Fibroblast of lung (primary cell): ENCODE measurements at regions not wholly inside any gene's neighbourhood (a gene's known extent, or its start where the extent isn't known, plus 50 kb on each side); places are given as distances from the start of the nearest gene placed in this dataset.

ENCODE experiments used
- DNase-seq, 2 donors: peaks; one replicate each; pipeline versions ENCODE4 v3.0.0 to v3.0.0-alpha.2; 2010; ENCODE audit warnings: low read depth in 2 of 2
- H2AFZ ChIP-seq: 2 replicates; pipeline ENCODE4 v1.5.1; 2012; ENCODE audit warnings: low read length, control low read depth, inconsistent platforms
- H3K27ac ChIP-seq: 2 replicates; pipeline ENCODE4 v1.5.1; 2011; ENCODE audit warnings: low read length, control low read depth; ENCODE audit not compliant: insufficient read depth
- H3K27me3 ChIP-seq: 2 replicates; pipeline ENCODE4 v1.5.1; 2011; ENCODE audit warnings: mild to moderate bottlenecking, low read length; ENCODE audit not compliant: control insufficient read depth, insufficient read depth
- H3K36me3 ChIP-seq: 2 replicates; pipeline ENCODE4 v1.5.1; 2011; ENCODE audit warnings: low read length; ENCODE audit not compliant: control insufficient read depth, insufficient read depth
- H3K4me1 ChIP-seq: 2 replicates; pipeline ENCODE4 v1.5.1; 2011; ENCODE audit warnings: low read length; ENCODE audit not compliant: control insufficient read depth, insufficient read depth; ENCODE audit errors: extremely low read depth
- H3K4me2 ChIP-seq: 2 replicates; pipeline ENCODE4 v1.5.1; 2011; ENCODE audit warnings: low read length, control low read depth; ENCODE audit not compliant: insufficient read depth; ENCODE audit errors: extremely low read depth
- H3K4me3 ChIP-seq, 4 experiments: fragments of 200-600 bp in 1 of 4; sonication (generic) in 1 of 4; replicated peaks in 1 of 4; 2 replicates each; pipeline ENCODE4 v1.5.1; 2011 to 2016; ENCODE audit warnings: low read length in 4 of 4, low read depth in 3 of 4, mild to moderate bottlenecking in 3 of 4, control low read depth in 2 of 4, inconsistent platforms in 1 of 4, mixed read lengths in 1 of 4; ENCODE audit not compliant: insufficient read depth in 1 of 4; ENCODE audit errors: control extremely low read depth in 1 of 4
- H3K79me2 ChIP-seq: 2 replicates; pipeline ENCODE4 v1.5.1; 2012; ENCODE audit warnings: mild to moderate bottlenecking, low read length, inconsistent platforms; ENCODE audit not compliant: control insufficient read depth, insufficient read depth
- H3K9ac ChIP-seq: 2 replicates; pipeline ENCODE4 v1.5.1; 2011; ENCODE audit warnings: mild to moderate bottlenecking, low read length, control low read depth; ENCODE audit not compliant: insufficient read depth
- H3K9me3 ChIP-seq: 2 replicates; pipeline ENCODE4 v1.5.1; 2012; ENCODE audit warnings: low read depth, low read length; ENCODE audit not compliant: control insufficient read depth, insufficient read depth
- H4K20me1 ChIP-seq: 2 replicates; pipeline ENCODE4 v1.5.1; 2011; ENCODE audit warnings: low read length; ENCODE audit not compliant: control insufficient read depth, insufficient read depth; ENCODE audit errors: extremely low read depth
- EZH2 ChIP-seq: IDR thresholded peaks from 2 replicates; pipeline ENCODE4 v1.5.1; 2012; ENCODE audit warnings: low read length, control low read depth, mild to moderate bottlenecking; ENCODE audit errors: missing control alignments
- TF ChIP-seq, protein P1 (sequence below), 2 donors: IDR thresholded peaks in 1 of 2; conservative IDR thresholded peaks in 1 of 2; 1 replicate in 1 of 2; 2 replicates in 1 of 2; pipeline ENCODE4 v1.5.1; 2011 to 2012; ENCODE audit warnings: low read length in 2 of 2, control low read depth in 1 of 2, inconsistent platforms in 1 of 2, low read depth in 1 of 2, mild to moderate bottlenecking in 1 of 2

DNA sequence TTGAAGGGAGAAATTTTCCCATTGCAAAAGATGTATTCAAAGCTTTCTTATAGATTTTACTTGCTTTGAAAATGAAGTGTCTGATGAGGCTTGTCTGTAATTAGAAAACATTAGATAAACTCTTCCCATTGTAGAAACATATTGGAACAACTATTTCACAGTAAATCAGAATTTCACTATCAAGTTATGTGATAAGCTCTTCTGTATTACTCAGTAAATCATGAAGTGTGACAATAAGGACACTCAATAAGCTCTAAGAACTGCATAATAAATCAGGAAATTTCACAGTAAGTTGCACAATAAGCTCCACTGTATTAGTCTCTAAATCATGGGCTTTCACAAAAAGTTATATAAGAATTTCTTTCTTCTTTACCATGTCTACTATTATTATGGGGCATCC, 1546.6 kb downstream of the SLITRK5 start:
- DNase-seq, result peak in 1 of 2 donors; percentile 11
- TF ChIP-seq, protein P1, sequence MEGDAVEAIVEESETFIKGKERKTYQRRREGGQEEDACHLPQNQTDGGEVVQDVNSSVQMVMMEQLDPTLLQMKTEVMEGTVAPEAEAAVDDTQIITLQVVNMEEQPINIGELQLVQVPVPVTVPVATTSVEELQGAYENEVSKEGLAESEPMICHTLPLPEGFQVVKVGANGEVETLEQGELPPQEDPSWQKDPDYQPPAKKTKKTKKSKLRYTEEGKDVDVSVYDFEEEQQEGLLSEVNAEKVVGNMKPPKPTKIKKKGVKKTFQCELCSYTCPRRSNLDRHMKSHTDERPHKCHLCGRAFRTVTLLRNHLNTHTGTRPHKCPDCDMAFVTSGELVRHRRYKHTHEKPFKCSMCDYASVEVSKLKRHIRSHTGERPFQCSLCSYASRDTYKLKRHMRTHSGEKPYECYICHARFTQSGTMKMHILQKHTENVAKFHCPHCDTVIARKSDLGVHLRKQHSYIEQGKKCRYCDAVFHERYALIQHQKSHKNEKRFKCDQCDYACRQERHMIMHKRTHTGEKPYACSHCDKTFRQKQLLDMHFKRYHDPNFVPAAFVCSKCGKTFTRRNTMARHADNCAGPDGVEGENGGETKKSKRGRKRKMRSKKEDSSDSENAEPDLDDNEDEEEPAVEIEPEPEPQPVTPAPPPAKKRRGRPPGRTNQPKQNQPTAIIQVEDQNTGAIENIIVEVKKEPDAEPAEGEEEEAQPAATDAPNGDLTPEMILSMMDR (conservative IDR thresholded peaks at IDR 0.05 in 1 of 2, IDR thresholded peaks at IDR 0.05 in 1 of 2; ENCODE audit: low read depth in 1 of 2, low read length in 2 of 2), result no peak
- no peak for TF ChIP-seq EZH2
- H3K27me3 ChIP-seq, result no peaks in the 10 kb centered on the region
- H3K4me3 ChIP-seq, result no peak overlapping the region
- H2AFZ ChIP-seq, result no peak overlapping the region
- no peaks in the 10 kb centered on the region for H3K4me1 ChIP-seq
- H3K79me2 ChIP-seq, result no peaks in the 10 kb centered on the region
- H3K4me2 ChIP-seq, result no peak overlapping the region
- no peak overlapping the region for H3K27ac ChIP-seq
- H3K9me3 ChIP-seq, result no peaks in the 10 kb centered on the region
- no peaks in the 10 kb centered on the region for H4K20me1 ChIP-seq
- no peak overlapping the region for H3K9ac ChIP-seq
- H3K36me3 ChIP-seq, result no peaks in the 10 kb centered on the region

DNA sequence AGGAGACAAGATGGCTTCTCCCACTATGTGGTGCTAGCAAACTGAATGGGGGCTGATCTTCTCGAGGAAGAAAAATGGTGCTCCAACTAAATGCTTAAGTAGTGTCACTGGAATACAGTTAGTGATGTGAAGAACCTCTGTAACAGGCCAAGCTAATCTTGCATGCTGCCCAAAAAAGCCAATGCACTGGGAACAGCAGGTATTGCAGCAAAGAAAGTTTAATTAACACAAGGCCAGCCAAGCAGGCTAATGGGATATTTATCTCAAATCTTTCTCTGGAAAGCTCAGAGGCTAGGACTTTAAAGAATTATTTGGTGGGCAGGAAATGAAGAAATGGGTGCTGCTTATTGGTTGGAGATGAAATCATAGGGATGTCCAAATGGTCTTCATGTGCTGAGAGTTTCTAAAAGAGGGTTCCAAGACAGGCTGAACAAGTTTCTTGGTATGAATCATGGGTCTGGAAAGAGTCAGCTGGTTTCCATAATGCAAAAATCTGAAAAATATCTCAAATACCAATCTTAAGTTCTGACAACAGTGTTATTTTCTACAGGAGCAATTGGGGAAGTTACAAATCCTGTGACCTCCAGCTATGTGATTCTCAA, 1550.5 kb downstream of the SLITRK5 start:
- Histone ChIP-seq H3K79me2 (no peaks in the 10 kb centered on the region), H3K4me3 (no peak overlapping the region), H4K20me1 (no peaks in the 10 kb centered on the region), H2AFZ (no peak overlapping the region), H3K27me3 (no peaks in the 10 kb centered on the region), H3K27ac (no peak overlapping the region), H3K9me3 (no peaks in the 10 kb centered on the region), H3K4me2 (no peak overlapping the region), H3K4me1 (no peaks in the 10 kb centered on the region), H3K9ac (no peak overlapping the region), H3K36me3 (no peaks in the 10 kb centered on the region)
- no peak for TF ChIP-seq EZH2
- TF ChIP-seq, protein P1 (conservative IDR thresholded peaks at IDR 0.05 in 1 of 2, IDR thresholded peaks at IDR 0.05 in 1 of 2; ENCODE audit: low read depth in 1 of 2, low read length in 2 of 2), result no peak
- DNase-seq, result no peak

DNA sequence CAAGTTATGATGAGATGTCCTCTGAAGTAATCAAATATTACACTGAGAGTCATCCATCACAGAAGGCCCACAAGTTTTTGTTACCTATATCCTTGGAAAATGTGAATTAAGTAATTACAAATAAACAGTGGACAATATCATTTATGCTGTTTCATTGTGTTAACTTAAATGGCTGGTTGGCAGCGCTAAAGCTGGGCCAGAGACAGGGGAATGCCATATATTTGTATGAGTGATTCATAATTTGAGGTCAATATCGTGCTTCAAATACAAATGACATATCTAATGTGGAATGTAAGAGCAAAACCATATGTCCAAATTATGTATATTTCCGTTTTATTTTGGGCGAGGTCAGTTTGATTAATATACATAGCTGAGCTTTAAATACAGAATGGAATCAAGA, 1556.2 kb downstream of the SLITRK5 start:
- Histone ChIP-seq H3K27ac (no peak overlapping the region), H3K4me3 (no peak overlapping the region), H3K36me3 (no peaks in the 10 kb centered on the region), H3K4me2 (no peak overlapping the region), H2AFZ (no peak overlapping the region), H3K9ac (no peak overlapping the region), H3K79me2 (no peaks in the 10 kb centered on the region), H3K9me3 (no peaks in the 10 kb centered on the region), H3K4me1 (no peaks in the 10 kb centered on the region), H3K27me3 (no peaks in the 10 kb centered on the region), H4K20me1 (no peaks in the 10 kb centered on the region)
- DNase-seq, result peak; percentile 40 to 55
- TF ChIP-seq, protein P1 (conservative IDR thresholded peaks at IDR 0.05 in 1 of 2, IDR thresholded peaks at IDR 0.05 in 1 of 2; ENCODE audit: low read depth in 1 of 2, low read length in 2 of 2), result no peak
- TF ChIP-seq EZH2, result no peak
